ENCODE measurements at regions not wholly inside any gene's neighbourhood (a gene's known extent, or its start where the extent isn't known, plus 50 kb on each side); places are given as distances from the start of the nearest gene placed in this dataset.

DNA sequence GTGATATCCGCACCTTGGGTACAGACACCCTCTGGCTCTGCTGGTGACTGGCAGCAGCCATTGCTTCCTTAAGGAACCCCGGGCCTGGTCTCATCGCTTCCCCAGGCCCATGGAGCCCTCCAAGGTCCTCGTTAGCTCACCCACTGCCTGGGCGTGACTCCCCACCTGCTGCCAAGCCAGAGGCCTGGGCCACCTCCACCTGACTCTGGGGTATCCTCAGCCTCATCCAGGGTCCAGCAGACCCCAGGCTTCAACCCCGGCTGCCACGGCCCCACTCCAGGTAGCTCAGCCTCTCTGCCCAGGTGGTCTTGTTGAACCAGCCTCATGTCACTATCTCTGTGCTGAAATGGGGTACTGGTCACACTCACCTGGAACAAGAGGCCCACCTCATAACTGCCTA lies 337.9 kb downstream of the BRD1 start:
- TF ChIP-seq ISL1 (CRISPR knock-in tag; IDR thresholded peaks at IDR 0.05) (no peak), CSDC2 (CRISPR knock-in tag; IDR thresholded peaks at IDR 0.05) (no peak), RARB (CRISPR knock-in tag; IDR thresholded peaks at IDR 0.05) (no peak), SNAI2 (CRISPR knock-in tag; IDR thresholded peaks at IDR 0.05) (no peak), BACH2 (CRISPR knock-in tag; IDR thresholded peaks at IDR 0.05; ENCODE audit: borderline replicate concordance) (no peak), ZFP3 (CRISPR knock-in tag; IDR thresholded peaks at IDR 0.05) (no peak), ARNTL (CRISPR knock-in tag; IDR thresholded peaks at IDR 0.05; ENCODE audit: borderline replicate concordance, low read depth) (no peak), ZNF70 (CRISPR knock-in tag; IDR thresholded peaks at IDR 0.05) (no peak), PPARA (CRISPR knock-in tag; IDR thresholded peaks at IDR 0.05; ENCODE audit: borderline replicate concordance) (no peak), ZC3H10 (CRISPR knock-in tag; IDR thresholded peaks at IDR 0.05) (no peak), TOX (CRISPR knock-in tag; IDR thresholded peaks at IDR 0.05; ENCODE audit: borderline replicate concordance) (no peak), ZFP30 (CRISPR knock-in tag; IDR thresholded peaks at IDR 0.05) (no peak), GLIS3 (CRISPR knock-in tag; IDR thresholded peaks at IDR 0.05) (no peak), ESRRG (CRISPR knock-in tag; IDR thresholded peaks at IDR 0.05) (no peak), ZNF8 (CRISPR knock-in tag; IDR thresholded peaks at IDR 0.05) (no peak)
- TF ChIP-seq, protein P1, sequence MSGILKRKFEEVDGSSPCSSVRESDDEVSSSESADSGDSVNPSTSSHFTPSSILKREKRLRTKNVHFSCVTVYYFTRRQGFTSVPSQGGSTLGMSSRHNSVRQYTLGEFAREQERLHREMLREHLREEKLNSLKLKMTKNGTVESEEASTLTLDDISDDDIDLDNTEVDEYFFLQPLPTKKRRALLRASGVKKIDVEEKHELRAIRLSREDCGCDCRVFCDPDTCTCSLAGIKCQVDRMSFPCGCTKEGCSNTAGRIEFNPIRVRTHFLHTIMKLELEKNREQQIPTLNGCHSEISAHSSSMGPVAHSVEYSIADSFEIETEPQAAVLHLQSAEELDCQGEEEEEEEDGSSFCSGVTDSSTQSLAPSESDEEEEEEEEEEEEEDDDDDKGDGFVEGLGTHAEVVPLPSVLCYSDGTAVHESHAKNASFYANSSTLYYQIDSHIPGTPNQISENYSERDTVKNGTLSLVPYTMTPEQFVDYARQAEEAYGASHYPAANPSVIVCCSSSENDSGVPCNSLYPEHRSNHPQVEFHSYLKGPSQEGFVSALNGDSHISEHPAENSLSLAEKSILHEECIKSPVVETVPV (CRISPR knock-in tag; IDR thresholded peaks at IDR 0.05), result no peak
- TF ChIP-seq, protein P2, sequence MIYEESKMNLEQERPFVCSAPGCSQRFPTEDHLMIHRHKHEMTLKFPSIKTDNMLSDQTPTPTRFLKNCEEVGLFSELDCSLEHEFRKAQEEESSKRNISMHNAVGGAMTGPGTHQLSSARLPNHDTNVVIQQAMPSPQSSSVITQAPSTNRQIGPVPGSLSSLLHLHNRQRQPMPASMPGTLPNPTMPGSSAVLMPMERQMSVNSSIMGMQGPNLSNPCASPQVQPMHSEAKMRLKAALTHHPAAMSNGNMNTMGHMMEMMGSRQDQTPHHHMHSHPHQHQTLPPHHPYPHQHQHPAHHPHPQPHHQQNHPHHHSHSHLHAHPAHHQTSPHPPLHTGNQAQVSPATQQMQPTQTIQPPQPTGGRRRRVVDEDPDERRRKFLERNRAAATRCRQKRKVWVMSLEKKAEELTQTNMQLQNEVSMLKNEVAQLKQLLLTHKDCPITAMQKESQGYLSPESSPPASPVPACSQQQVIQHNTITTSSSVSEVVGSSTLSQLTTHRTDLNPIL (CRISPR knock-in tag; IDR thresholded peaks at IDR 0.05; ENCODE audit: low read depth), result no peak
- TF ChIP-seq, protein P3, sequence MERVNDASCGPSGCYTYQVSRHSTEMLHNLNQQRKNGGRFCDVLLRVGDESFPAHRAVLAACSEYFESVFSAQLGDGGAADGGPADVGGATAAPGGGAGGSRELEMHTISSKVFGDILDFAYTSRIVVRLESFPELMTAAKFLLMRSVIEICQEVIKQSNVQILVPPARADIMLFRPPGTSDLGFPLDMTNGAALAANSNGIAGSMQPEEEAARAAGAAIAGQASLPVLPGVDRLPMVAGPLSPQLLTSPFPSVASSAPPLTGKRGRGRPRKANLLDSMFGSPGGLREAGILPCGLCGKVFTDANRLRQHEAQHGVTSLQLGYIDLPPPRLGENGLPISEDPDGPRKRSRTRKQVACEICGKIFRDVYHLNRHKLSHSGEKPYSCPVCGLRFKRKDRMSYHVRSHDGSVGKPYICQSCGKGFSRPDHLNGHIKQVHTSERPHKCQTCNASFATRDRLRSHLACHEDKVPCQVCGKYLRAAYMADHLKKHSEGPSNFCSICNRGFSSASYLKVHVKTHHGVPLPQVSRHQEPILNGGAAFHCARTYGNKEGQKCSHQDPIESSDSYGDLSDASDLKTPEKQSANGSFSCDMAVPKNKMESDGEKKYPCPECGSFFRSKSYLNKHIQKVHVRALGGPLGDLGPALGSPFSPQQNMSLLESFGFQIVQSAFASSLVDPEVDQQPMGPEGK (CRISPR knock-in tag; IDR thresholded peaks at IDR 0.05; ENCODE audit: borderline replicate concordance), result no peak
- TF ChIP-seq, protein P4, sequence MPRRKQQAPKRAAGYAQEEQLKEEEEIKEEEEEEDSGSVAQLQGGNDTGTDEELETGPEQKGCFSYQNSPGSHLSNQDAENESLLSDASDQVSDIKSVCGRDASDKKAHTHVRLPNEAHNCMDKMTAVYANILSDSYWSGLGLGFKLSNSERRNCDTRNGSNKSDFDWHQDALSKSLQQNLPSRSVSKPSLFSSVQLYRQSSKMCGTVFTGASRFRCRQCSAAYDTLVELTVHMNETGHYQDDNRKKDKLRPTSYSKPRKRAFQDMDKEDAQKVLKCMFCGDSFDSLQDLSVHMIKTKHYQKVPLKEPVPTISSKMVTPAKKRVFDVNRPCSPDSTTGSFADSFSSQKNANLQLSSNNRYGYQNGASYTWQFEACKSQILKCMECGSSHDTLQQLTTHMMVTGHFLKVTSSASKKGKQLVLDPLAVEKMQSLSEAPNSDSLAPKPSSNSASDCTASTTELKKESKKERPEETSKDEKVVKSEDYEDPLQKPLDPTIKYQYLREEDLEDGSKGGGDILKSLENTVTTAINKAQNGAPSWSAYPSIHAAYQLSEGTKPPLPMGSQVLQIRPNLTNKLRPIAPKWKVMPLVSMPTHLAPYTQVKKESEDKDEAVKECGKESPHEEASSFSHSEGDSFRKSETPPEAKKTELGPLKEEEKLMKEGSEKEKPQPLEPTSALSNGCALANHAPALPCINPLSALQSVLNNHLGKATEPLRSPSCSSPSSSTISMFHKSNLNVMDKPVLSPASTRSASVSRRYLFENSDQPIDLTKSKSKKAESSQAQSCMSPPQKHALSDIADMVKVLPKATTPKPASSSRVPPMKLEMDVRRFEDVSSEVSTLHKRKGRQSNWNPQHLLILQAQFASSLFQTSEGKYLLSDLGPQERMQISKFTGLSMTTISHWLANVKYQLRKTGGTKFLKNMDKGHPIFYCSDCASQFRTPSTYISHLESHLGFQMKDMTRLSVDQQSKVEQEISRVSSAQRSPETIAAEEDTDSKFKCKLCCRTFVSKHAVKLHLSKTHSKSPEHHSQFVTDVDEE (CRISPR knock-in tag; IDR thresholded peaks at IDR 0.05), result no peak
- no peak for ATAC-seq

DNA sequence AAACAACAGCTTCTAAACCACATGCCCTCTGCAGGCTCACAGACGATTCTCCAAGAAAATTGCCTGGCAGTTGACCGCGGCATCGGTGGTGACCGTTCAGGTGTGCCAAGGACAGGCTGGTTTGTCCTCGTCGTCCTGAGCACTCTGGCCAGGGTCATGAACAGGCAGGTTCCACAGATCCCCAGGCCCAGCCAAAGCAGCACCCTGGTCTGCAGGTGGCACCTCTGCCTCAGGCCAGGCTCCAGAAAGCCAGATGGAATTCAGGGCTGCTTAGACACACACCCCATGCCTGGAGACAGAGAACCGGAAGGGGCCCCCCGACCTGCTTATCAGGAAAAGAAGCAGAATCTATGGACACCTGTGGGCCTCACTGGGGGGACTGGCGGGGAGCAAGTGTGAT lies 338.7 kb downstream of the BRD1 start:
- ATAC-seq, result no peak
- TF ChIP-seq ZNF70 (CRISPR knock-in tag; IDR thresholded peaks at IDR 0.05) (no peak), BACH2 (CRISPR knock-in tag; IDR thresholded peaks at IDR 0.05; ENCODE audit: borderline replicate concordance) (no peak), ZNF8 (CRISPR knock-in tag; IDR thresholded peaks at IDR 0.05) (no peak), GLIS3 (CRISPR knock-in tag; IDR thresholded peaks at IDR 0.05) (no peak), CSDC2 (CRISPR knock-in tag; IDR thresholded peaks at IDR 0.05) (no peak), ARNTL (CRISPR knock-in tag; IDR thresholded peaks at IDR 0.05; ENCODE audit: borderline replicate concordance, low read depth) (no peak), ESRRG (CRISPR knock-in tag; IDR thresholded peaks at IDR 0.05) (no peak), TOX (CRISPR knock-in tag; IDR thresholded peaks at IDR 0.05; ENCODE audit: borderline replicate concordance) (no peak), ZNF565 (CRISPR knock-in tag; conservative IDR thresholded peaks at IDR 0.05; ENCODE audit: low read depth) (no peak), ZC3H10 (CRISPR knock-in tag; IDR thresholded peaks at IDR 0.05) (no peak), TCF4 (CRISPR knock-in tag; IDR thresholded peaks at IDR 0.05; ENCODE audit: borderline replicate concordance) (no peak)
- TF ChIP-seq, protein P3 (CRISPR knock-in tag; IDR thresholded peaks at IDR 0.05; ENCODE audit: borderline replicate concordance), result no peak

DNA sequence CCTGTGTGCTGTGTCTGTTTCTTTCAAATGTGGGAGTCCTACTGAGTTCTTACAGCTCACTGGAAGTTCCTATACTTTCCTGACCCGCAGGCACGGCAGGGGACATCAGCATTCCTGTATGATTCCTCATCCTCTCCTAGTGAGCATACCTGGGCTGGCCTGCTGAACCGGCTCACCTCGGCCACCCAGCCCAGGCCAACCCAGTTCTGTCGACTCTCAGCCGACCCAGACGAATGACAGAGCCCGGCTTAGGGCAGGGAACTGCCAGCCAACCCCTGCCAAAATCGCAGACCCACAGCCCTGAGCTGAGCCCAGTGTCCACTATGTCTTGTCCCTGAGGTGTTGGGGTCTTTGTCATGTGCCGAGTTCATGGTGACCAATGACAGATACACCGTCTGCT lies 339.7 kb downstream of the BRD1 start:
- no peak for ATAC-seq
- TF ChIP-seq ZFP3 (CRISPR knock-in tag; IDR thresholded peaks at IDR 0.05) (no peak), TCF4 (CRISPR knock-in tag; IDR thresholded peaks at IDR 0.05; ENCODE audit: borderline replicate concordance) (no peak), ISL1 (CRISPR knock-in tag; IDR thresholded peaks at IDR 0.05) (no peak), ZNF565 (CRISPR knock-in tag; conservative IDR thresholded peaks at IDR 0.05; ENCODE audit: low read depth) (no peak), ZC3H10 (CRISPR knock-in tag; IDR thresholded peaks at IDR 0.05) (no peak), ESRRG (CRISPR knock-in tag; IDR thresholded peaks at IDR 0.05) (no peak), BACH2 (CRISPR knock-in tag; IDR thresholded peaks at IDR 0.05; ENCODE audit: borderline replicate concordance) (no peak), TOX (CRISPR knock-in tag; IDR thresholded peaks at IDR 0.05; ENCODE audit: borderline replicate concordance) (no peak), SNAI2 (CRISPR knock-in tag; IDR thresholded peaks at IDR 0.05) (no peak), CSDC2 (CRISPR knock-in tag; IDR thresholded peaks at IDR 0.05) (no peak)
- TF ChIP-seq, protein P4 (CRISPR knock-in tag; IDR thresholded peaks at IDR 0.05), result no peak
- TF ChIP-seq, protein P1 (CRISPR knock-in tag; IDR thresholded peaks at IDR 0.05), result no peak

Data from SK-N-SH treated with all-trans-retinoic acid at 6 μM for 48 hours (cell line).